Neural cell (in vitro differentiated cells): ENCODE measurements at regions not wholly inside any gene's neighbourhood (a gene's known extent, or its start where the extent isn't known, plus 50 kb on each side); places are given as distances from the start of the nearest gene placed in this dataset.

Experiments
- EP300 ChIP-seq: fragments of 450-650 bp; conservative IDR thresholded peaks from 2 replicates; pipeline ENCODE4 v1.6.1; 2014; ENCODE audit warnings: antibody characterized with exemption, mild to moderate bottlenecking, moderate library complexity; ENCODE audit not compliant: poor library complexity, severe bottlenecking
- EZH2 ChIP-seq: fragments of 200-600, 300-800 bp; shearing (Covaris generic), sonication (generic); IDR thresholded peaks from 2 replicates; pipeline ENCODE4 v1.6.1; 2014; ENCODE audit warnings: antibody characterized with exemption, low read length, borderline replicate concordance, mild to moderate bottlenecking; ENCODE audit not compliant: insufficient read depth, poor library complexity, severe bottlenecking
- POLR2AphosphoS5 ChIP-seq: IDR thresholded peaks from 2 replicates; pipeline ENCODE4 v1.6.1; 2012
- RAD21 ChIP-seq: fragments of 450-650 bp; conservative IDR thresholded peaks from 2 replicates; pipeline ENCODE4 v1.6.1; 2014; ENCODE audit warnings: antibody characterized with exemption, mild to moderate bottlenecking, moderate library complexity
- TAF1 ChIP-seq: IDR thresholded peaks from 2 replicates; pipeline ENCODE4 v1.6.1; 2012; ENCODE audit warnings: low read depth
- TF ChIP-seq, protein P1 (sequence below): fragments of 450-650 bp; IDR thresholded peaks from 2 replicates; pipeline ENCODE4 v1.5.1; 2014; ENCODE audit warnings: antibody characterized with exemption, mild to moderate bottlenecking, moderate library complexity; ENCODE audit not compliant: poor library complexity, severe bottlenecking

DNA sequence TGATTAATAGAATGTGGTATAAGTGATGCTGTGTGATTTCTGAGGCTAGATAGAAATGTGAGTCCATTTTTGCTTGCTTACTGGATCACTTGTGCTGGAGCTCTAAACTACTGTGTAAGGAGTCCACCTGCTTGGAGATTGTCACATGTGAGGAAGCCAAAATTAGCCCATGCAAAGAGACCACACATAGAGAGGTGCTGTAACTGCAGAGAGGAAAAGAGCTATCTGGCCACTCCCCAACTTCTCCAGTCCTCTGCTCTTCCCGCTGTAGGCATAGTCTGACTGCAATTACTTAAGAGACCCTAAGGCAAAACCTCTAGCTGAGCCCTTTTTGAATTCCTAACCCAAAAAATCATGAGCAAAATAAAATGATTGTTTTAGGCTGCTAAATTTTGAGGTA, 120.6 kb upstream of the FBXO11 start:
- TF ChIP-seq, protein P1, sequence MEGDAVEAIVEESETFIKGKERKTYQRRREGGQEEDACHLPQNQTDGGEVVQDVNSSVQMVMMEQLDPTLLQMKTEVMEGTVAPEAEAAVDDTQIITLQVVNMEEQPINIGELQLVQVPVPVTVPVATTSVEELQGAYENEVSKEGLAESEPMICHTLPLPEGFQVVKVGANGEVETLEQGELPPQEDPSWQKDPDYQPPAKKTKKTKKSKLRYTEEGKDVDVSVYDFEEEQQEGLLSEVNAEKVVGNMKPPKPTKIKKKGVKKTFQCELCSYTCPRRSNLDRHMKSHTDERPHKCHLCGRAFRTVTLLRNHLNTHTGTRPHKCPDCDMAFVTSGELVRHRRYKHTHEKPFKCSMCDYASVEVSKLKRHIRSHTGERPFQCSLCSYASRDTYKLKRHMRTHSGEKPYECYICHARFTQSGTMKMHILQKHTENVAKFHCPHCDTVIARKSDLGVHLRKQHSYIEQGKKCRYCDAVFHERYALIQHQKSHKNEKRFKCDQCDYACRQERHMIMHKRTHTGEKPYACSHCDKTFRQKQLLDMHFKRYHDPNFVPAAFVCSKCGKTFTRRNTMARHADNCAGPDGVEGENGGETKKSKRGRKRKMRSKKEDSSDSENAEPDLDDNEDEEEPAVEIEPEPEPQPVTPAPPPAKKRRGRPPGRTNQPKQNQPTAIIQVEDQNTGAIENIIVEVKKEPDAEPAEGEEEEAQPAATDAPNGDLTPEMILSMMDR, result no peak
- TF ChIP-seq EP300, result no peak
- no peak for TF ChIP-seq EZH2
- TF ChIP-seq POLR2AphosphoS5, result no peak
- TF ChIP-seq RAD21, result no peak
- TF ChIP-seq TAF1, result no peak
